ENCODE measurements at regions not wholly inside any gene's neighbourhood (a gene's known extent, or its start where the extent isn't known, plus 50 kb on each side); places are given as distances from the start of the nearest gene placed in this dataset.

- Histone ChIP-seq H3K36me3 (ENCODE audit: control insufficient read depth, insufficient read depth, low read length) (no peaks in the 10 kb centered on the region), H3K27me3 (ENCODE audit: control insufficient read depth, insufficient read depth, low read length) (no peaks in the 10 kb centered on the region), H3K4me1 (ENCODE audit: control insufficient read depth, insufficient read depth, low read length) (no peaks in the 10 kb centered on the region), H3K4me3 (ENCODE audit: low read length) (no peak overlapping the region), H3K9me3 (ENCODE audit: control insufficient read depth, low read depth, low read length) (no peaks in the 10 kb centered on the region), H3K27ac (ENCODE audit: low read length) (no peak overlapping the region)
- DNase-seq: no peak
- WGBS (ENCODE audit: insufficient coverage, low lambda C conversion rate): no CpG with 5 or more reads among the region's 8 CpGs
These were observed 360.9 kb downstream of the TDRD15 start for GRCh38 chr2:21484643-21485042.

GRCh38 chr2:21486445-21486844 is 362.7 kb downstream of the TDRD15 start:
- DNase-seq: no peak
- Histone ChIP-seq H3K9me3 (ENCODE audit: control insufficient read depth, low read depth, low read length) (no peaks in the 10 kb centered on the region), H3K4me3 (ENCODE audit: low read length) (no peak overlapping the region), H3K27ac (ENCODE audit: low read length) (no peak overlapping the region), H3K27me3 (ENCODE audit: control insufficient read depth, insufficient read depth, low read length) (no peaks in the 10 kb centered on the region), H3K36me3 (ENCODE audit: control insufficient read depth, insufficient read depth, low read length) (no peaks in the 10 kb centered on the region), H3K4me1 (ENCODE audit: control insufficient read depth, insufficient read depth, low read length) (no peaks in the 10 kb centered on the region)
- WGBS (ENCODE audit: insufficient coverage, low lambda C conversion rate): 33% methylated on average over 1 of the region's 2 CpGs

GRCh38 chr2:21489080-21489479 is 365.3 kb downstream of the TDRD15 start:
- no peaks in the 10 kb centered on the region for H3K27me3 ChIP-seq (ENCODE audit: control insufficient read depth, insufficient read depth, low read length)
- no peak overlapping the region for H3K27ac ChIP-seq (ENCODE audit: low read length)
- 100% methylated on average over 2 of the region's 3 CpGs for WGBS (ENCODE audit: insufficient coverage, low lambda C conversion rate)
- H3K36me3 ChIP-seq (ENCODE audit: control insufficient read depth, insufficient read depth, low read length): no peaks in the 10 kb centered on the region
- DNase-seq: no peak
- H3K9me3 ChIP-seq (ENCODE audit: control insufficient read depth, low read depth, low read length): no peaks in the 10 kb centered on the region
- H3K4me1 ChIP-seq (ENCODE audit: control insufficient read depth, insufficient read depth, low read length): no peaks in the 10 kb centered on the region
- no peak overlapping the region for H3K4me3 ChIP-seq (ENCODE audit: low read length)

- no peak overlapping the region for H3K4me3 ChIP-seq (ENCODE audit: low read length)
- no peak overlapping the region for H3K27ac ChIP-seq (ENCODE audit: low read length)
- no peaks in the 10 kb centered on the region for H3K4me1 ChIP-seq (ENCODE audit: control insufficient read depth, insufficient read depth, low read length)
- no peaks in the 10 kb centered on the region for H3K36me3 ChIP-seq (ENCODE audit: control insufficient read depth, insufficient read depth, low read length)
- no peaks in the 10 kb centered on the region for H3K9me3 ChIP-seq (ENCODE audit: control insufficient read depth, low read depth, low read length)
- no peak for DNase-seq
- 76% methylated on average over 3 of the region's 4 CpGs for WGBS (ENCODE audit: insufficient coverage, low lambda C conversion rate)
- no peaks in the 10 kb centered on the region for H3K27me3 ChIP-seq (ENCODE audit: control insufficient read depth, insufficient read depth, low read length)
These were observed 374.2 kb downstream of the TDRD15 start for GRCh38 chr2:21498016-21498415.

- Histone ChIP-seq H3K4me1 (ENCODE audit: control insufficient read depth, insufficient read depth, low read length) (no peaks in the 10 kb centered on the region), H3K36me3 (ENCODE audit: control insufficient read depth, insufficient read depth, low read length) (no peaks in the 10 kb centered on the region), H3K27me3 (ENCODE audit: control insufficient read depth, insufficient read depth, low read length) (no peaks in the 10 kb centered on the region), H3K9me3 (ENCODE audit: control insufficient read depth, low read depth, low read length) (no peaks in the 10 kb centered on the region), H3K4me3 (ENCODE audit: low read length) (no peak overlapping the region), H3K27ac (ENCODE audit: low read length) (no peak overlapping the region)
- DNase-seq: no peak
- WGBS (ENCODE audit: insufficient coverage, low lambda C conversion rate): 47% methylated on average over 2 of the region's 4 CpGs
These were observed 376.7 kb downstream of the TDRD15 start for GRCh38 chr2:21500401-21500945.

GRCh38 chr2:21501376-21502027 is 377.7 kb downstream of the TDRD15 start:
- no CpG with 5 or more reads among the region's 5 CpGs for WGBS (ENCODE audit: insufficient coverage, low lambda C conversion rate)
- no peak overlapping the region for H3K27ac ChIP-seq (ENCODE audit: low read length)

GRCh38 chr2:21515903-21516302 is 392.1 kb downstream of the TDRD15 start:
- Histone ChIP-seq H3K9me3 (ENCODE audit: control insufficient read depth, low read depth, low read length) (no peaks in the 10 kb centered on the region), H3K36me3 (ENCODE audit: control insufficient read depth, insufficient read depth, low read length) (no peaks in the 10 kb centered on the region), H3K27ac (ENCODE audit: low read length) (no peak overlapping the region), H3K27me3 (ENCODE audit: control insufficient read depth, insufficient read depth, low read length) (no peaks in the 10 kb centered on the region), H3K4me3 (ENCODE audit: low read length) (no peak overlapping the region), H3K4me1 (ENCODE audit: control insufficient read depth, insufficient read depth, low read length) (no peaks in the 10 kb centered on the region)
- no CpG with 5 or more reads among the region's 1 CpG for WGBS (ENCODE audit: insufficient coverage, low lambda C conversion rate)
- no peak for DNase-seq

More at GRCh38 chr2:21501376-21502027, 377.7 kb downstream of the TDRD15 start:
- H3K27me3 ChIP-seq (ENCODE audit: control insufficient read depth, insufficient read depth, low read length): no peaks in the 10 kb centered on the region
- no peak for DNase-seq
- no peaks in the 10 kb centered on the region for H3K36me3 ChIP-seq (ENCODE audit: control insufficient read depth, insufficient read depth, low read length)
- H3K9me3 ChIP-seq (ENCODE audit: control insufficient read depth, low read depth, low read length): no peaks in the 10 kb centered on the region
- H3K4me1 ChIP-seq (ENCODE audit: control insufficient read depth, insufficient read depth, low read length): no peaks in the 10 kb centered on the region
- no peak overlapping the region for H3K4me3 ChIP-seq (ENCODE audit: low read length)

GRCh38 chr2:21519412-21519811 is 395.6 kb downstream of the TDRD15 start:
- H3K27ac ChIP-seq (ENCODE audit: low read length): no peak overlapping the region
- no peak overlapping the region for H3K4me3 ChIP-seq (ENCODE audit: low read length)
- H3K4me1 ChIP-seq (ENCODE audit: control insufficient read depth, insufficient read depth, low read length): no peaks in the 10 kb centered on the region
- no peaks in the 10 kb centered on the region for H3K36me3 ChIP-seq (ENCODE audit: control insufficient read depth, insufficient read depth, low read length)
- DNase-seq: no peak
- H3K9me3 ChIP-seq (ENCODE audit: control insufficient read depth, low read depth, low read length): no peaks in the 10 kb centered on the region
- WGBS (ENCODE audit: insufficient coverage, low lambda C conversion rate): no CpG with 5 or more reads among the region's 1 CpG
- H3K27me3 ChIP-seq (ENCODE audit: control insufficient read depth, insufficient read depth, low read length): no peaks in the 10 kb centered on the region

GRCh38 chr2:21519821-21520220 is 396.1 kb downstream of the TDRD15 start:
- no peaks in the 10 kb centered on the region for H3K4me1 ChIP-seq (ENCODE audit: control insufficient read depth, insufficient read depth, low read length)

GRCh38 chr2:21535826-21536225 is 412.1 kb downstream of the TDRD15 start:
- WGBS (ENCODE audit: insufficient coverage, low lambda C conversion rate): no CpG with 5 or more reads among the region's 4 CpGs
- Histone ChIP-seq H3K27me3 (ENCODE audit: control insufficient read depth, insufficient read depth, low read length) (no peaks in the 10 kb centered on the region), H3K9me3 (ENCODE audit: control insufficient read depth, low read depth, low read length) (peaks cover 12% of the 10 kb centered on the region), H3K27ac (ENCODE audit: low read length) (no peak overlapping the region), H3K4me3 (ENCODE audit: low read length) (no peak overlapping the region), H3K36me3 (ENCODE audit: control insufficient read depth, insufficient read depth, low read length) (no peaks in the 10 kb centered on the region), H3K4me1 (ENCODE audit: control insufficient read depth, insufficient read depth, low read length) (no peaks in the 10 kb centered on the region)
- no peak for DNase-seq

More at GRCh38 chr2:21519821-21520220, 396.1 kb downstream of the TDRD15 start:
- no peak for DNase-seq
- WGBS (ENCODE audit: insufficient coverage, low lambda C conversion rate): 100% methylated on average over 2 of the region's 4 CpGs
- Histone ChIP-seq H3K27me3 (ENCODE audit: control insufficient read depth, insufficient read depth, low read length) (no peaks in the 10 kb centered on the region), H3K36me3 (ENCODE audit: control insufficient read depth, insufficient read depth, low read length) (no peaks in the 10 kb centered on the region), H3K4me3 (ENCODE audit: low read length) (no peak overlapping the region), H3K9me3 (ENCODE audit: control insufficient read depth, low read depth, low read length) (no peaks in the 10 kb centered on the region), H3K27ac (ENCODE audit: low read length) (no peak overlapping the region)

- no peaks in the 10 kb centered on the region for H3K4me1 ChIP-seq (ENCODE audit: control insufficient read depth, insufficient read depth, low read length)
- H3K4me3 ChIP-seq (ENCODE audit: low read length): no peak overlapping the region
- no peaks in the 10 kb centered on the region for H3K27me3 ChIP-seq (ENCODE audit: control insufficient read depth, insufficient read depth, low read length)
- no peaks in the 10 kb centered on the region for H3K36me3 ChIP-seq (ENCODE audit: control insufficient read depth, insufficient read depth, low read length)
- no peak for DNase-seq
- H3K9me3 ChIP-seq (ENCODE audit: control insufficient read depth, low read depth, low read length): peaks cover 7% of the 10 kb centered on the region
- WGBS (ENCODE audit: insufficient coverage, low lambda C conversion rate): no CpG with 5 or more reads among the region's 2 CpGs
- H3K27ac ChIP-seq (ENCODE audit: low read length): no peak overlapping the region
These were observed 415.9 kb downstream of the TDRD15 start for GRCh38 chr2:21539685-21540084.
